Testis (tissue), 2 donors: ENCODE measurements at regions not wholly inside any gene's neighbourhood (a gene's known extent, or its start where the extent isn't known, plus 50 kb on each side); places are given as distances from the start of the nearest gene placed in this dataset.

ENCODE experiments used
- DNase-seq: peaks from one replicate; pipeline ENCODE4 v3.0.0-alpha.2; 2019
- H3K27ac ChIP-seq, 2 donors: fragments of 200-600 bp; sonication (generic); one replicate each; pipeline ENCODE4 v1.5.1; 2019
- H3K27me3 ChIP-seq: fragments of 200-600 bp; sonication (generic); one replicate; pipeline ENCODE4 v1.5.1; 2019
- H3K36me3 ChIP-seq: fragments of 200-600 bp; sonication (generic); one replicate; pipeline ENCODE4 v1.5.1; 2017; ENCODE audit warnings: low read depth; ENCODE audit errors: missing control alignments
- H3K4me1 ChIP-seq: fragments of 200-600 bp; sonication (generic); one replicate; pipeline ENCODE4 v1.5.1; 2019
- H3K4me3 ChIP-seq, 2 donors: fragments of 200-600 bp; sonication (generic); one replicate each; pipeline ENCODE4 v1.5.1; 2017 to 2019
- H3K9me3 ChIP-seq: fragments of 200-600 bp; sonication (generic); one replicate; pipeline ENCODE4 v1.5.1; 2017
- CTCF ChIP-seq, 3 experiments: fragments of 450-650 bp in 2 of 3; fragments of 200-600 bp in 1 of 3; sonication (generic) in 1 of 3; IDR thresholded peaks; one replicate each; pipeline ENCODE4 v1.5.1; 2016 to 2019; ENCODE audit warnings: antibody characterized with exemption in 3 of 3, mild to moderate bottlenecking in 2 of 3, moderate library complexity in 1 of 3
- POLR2A ChIP-seq: fragments of 450-650 bp; IDR thresholded peaks from one replicate; pipeline ENCODE4 v1.6.1; 2017; ENCODE audit warnings: antibody characterized with exemption, mild to moderate bottlenecking, moderate library complexity
- WGBS, 2 donors: methylation state at CpG; one replicate each; pipeline ENCODE4 v1.1.5; 2018; 5-methylcytosine and 5-hydroxymethylcytosine counted together
- intact Hi-C: fragments of 100-400 bp; cut with DNase I; formaldehyde crosslinking; loops from one replicate; pipeline ENCODE4 v1.15.1; 2023; ENCODE audit warnings: low total_unique reads

DNA sequence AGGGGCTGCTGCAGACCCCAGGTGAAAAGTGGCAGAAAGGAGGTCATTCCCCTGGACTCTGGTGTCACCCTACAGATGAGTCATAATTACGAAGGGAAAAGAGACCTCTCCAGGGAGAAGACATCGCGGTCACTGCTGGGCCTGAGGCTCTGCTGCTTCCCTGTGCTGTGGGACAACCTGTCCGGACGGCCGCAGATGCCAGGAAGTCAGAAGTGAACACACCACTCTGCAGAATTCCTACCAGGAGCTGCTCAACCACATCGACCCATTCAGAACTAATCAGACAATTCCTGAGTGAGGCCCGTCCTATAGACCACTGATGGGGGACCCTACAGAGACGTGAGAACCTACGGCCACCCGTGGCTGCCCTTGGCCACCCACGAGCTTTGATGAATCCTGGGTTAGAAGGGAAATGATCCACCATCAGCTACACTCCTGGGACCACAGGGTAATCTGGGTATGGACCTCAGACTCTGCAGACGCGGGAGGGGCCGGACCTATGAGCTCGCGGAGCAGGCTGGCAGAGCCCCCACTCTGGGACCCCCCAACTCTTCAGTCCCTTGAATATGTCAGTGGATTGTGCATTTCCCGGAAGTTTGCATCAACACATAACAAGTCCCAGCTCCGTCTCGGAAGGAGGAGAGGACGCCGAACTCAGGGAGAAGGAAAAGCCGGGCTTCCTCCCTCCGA is 636.7 kb downstream of the BRD1 start:
- WGBS, 2 donors = 87 to 89% methylated on average over 15 to 24 of the region's 24 CpGs
- intact Hi-C loops = no loop called here
- H3K9me3 ChIP-seq = no peaks in the 10 kb centered on the region
- H3K27me3 ChIP-seq = no peaks in the 10 kb centered on the region
- H3K27ac ChIP-seq = no peak overlapping the region
- DNase-seq = no peak
- TF ChIP-seq CTCF (IDR thresholded peaks at IDR 0.05) = no peak
- no peak for TF ChIP-seq POLR2A
- no peak overlapping the region for H3K4me3 ChIP-seq
- no peaks in the 10 kb centered on the region for H3K36me3 ChIP-seq
- no peaks in the 10 kb centered on the region for H3K4me1 ChIP-seq

- H3K27ac ChIP-seq = no peak overlapping the region
- 78 to 92% methylated on average over 14 of the region's 14 CpGs for WGBS, 2 donors
- H3K4me1 ChIP-seq = no peaks in the 10 kb centered on the region
- H3K9me3 ChIP-seq = no peaks in the 10 kb centered on the region
- DNase-seq = no peak
- TF ChIP-seq CTCF (IDR thresholded peaks at IDR 0.05) (no peak), POLR2A (no peak)
- no peaks in the 10 kb centered on the region for H3K27me3 ChIP-seq
- no peak overlapping the region for H3K4me3 ChIP-seq
- intact Hi-C loops = no loop called here
- no peaks in the 10 kb centered on the region for H3K36me3 ChIP-seq
Observed at GRCh38 chr22:49189871-49190270, 637.8 kb downstream of the BRD1 start.

GRCh38 chr22:49188591-49188990 is 639.1 kb downstream of the BRD1 start:
- Histone ChIP-seq H3K27ac (no peak overlapping the region), H3K9me3 (no peaks in the 10 kb centered on the region), H3K4me1 (no peaks in the 10 kb centered on the region), H3K4me3 (no peak overlapping the region), H3K27me3 (no peaks in the 10 kb centered on the region), H3K36me3 (no peaks in the 10 kb centered on the region)
- TF ChIP-seq POLR2A (no peak), CTCF (IDR thresholded peaks at IDR 0.05) (no peak)
- WGBS, 2 donors = 88 to 98% methylated on average over 8 to 10 of the region's 10 CpGs
- intact Hi-C loops = no loop called here
- DNase-seq = no peak

DNA sequence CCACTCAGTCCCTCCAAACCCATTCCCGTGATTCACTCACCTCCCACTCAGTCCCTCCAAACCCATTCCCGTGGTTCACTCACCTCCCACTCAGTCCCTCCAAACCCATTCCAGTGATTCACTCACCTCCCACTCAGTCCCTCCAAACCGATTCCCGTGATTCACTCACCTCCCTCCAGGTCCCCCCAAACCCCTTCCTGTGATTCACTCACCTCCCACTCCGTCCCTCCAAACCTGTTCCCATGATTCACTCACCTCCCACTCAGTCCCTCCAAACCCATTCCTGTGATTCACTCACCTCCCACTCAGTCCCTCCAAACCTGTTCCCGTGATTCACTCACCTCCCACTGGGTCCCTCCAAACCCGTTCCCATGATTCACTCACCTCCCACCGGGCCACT is 639.6 kb downstream of the BRD1 start:
- DNase-seq = no peak
- H3K4me1 ChIP-seq = no peaks in the 10 kb centered on the region
- intact Hi-C loops = no loop called here
- WGBS, 2 donors = 78 to 84% methylated on average over 8 of the region's 8 CpGs
- no peaks in the 10 kb centered on the region for H3K27me3 ChIP-seq
- no peak overlapping the region for H3K4me3 ChIP-seq
- TF ChIP-seq POLR2A (no peak), CTCF (IDR thresholded peaks at IDR 0.05) (no peak)
- no peaks in the 10 kb centered on the region for H3K9me3 ChIP-seq
- no peaks in the 10 kb centered on the region for H3K36me3 ChIP-seq
- no peak overlapping the region for H3K27ac ChIP-seq

GRCh38 chr22:49186762-49187161 is 640.9 kb downstream of the BRD1 start:
- no peaks in the 10 kb centered on the region for H3K27me3 ChIP-seq
- 84 to 91% methylated on average over 6 to 12 of the region's 12 CpGs for WGBS, 2 donors

More at GRCh38 chr22:49186762-49187161, 640.9 kb downstream of the BRD1 start:
- DNase-seq = no peak
- intact Hi-C loops = no loop called here
- Histone ChIP-seq H3K4me3 (no peak overlapping the region), H3K27ac (no peak overlapping the region), H3K9me3 (no peaks in the 10 kb centered on the region), H3K36me3 (no peaks in the 10 kb centered on the region), H3K4me1 (no peaks in the 10 kb centered on the region)
- TF ChIP-seq POLR2A = no peak
- TF ChIP-seq CTCF (IDR thresholded peaks at IDR 0.05) = no peak
